Mesendoderm (in vitro differentiated cells): ENCODE measurements at regions not wholly inside any gene's neighbourhood (a gene's known extent, or its start where the extent isn't known, plus 50 kb on each side); places are given as distances from the start of the nearest gene placed in this dataset.

ENCODE experiments used
- DNase-seq: peaks from one replicate; pipeline ENCODE4 v3.0.0; 2013
- H2AK5ac ChIP-seq: 2 replicates; pipeline ENCODE4 v1.6.1; 2013; ENCODE audit warnings: low read length, inconsistent platforms
- H2BK120ac ChIP-seq: 2 replicates; pipeline ENCODE4 v1.6.1; 2013; ENCODE audit warnings: low read depth, mild to moderate bottlenecking, low read length, moderate library complexity, mixed read lengths
- H2BK15ac ChIP-seq: replicated peaks from 2 replicates; pipeline ENCODE4 v1.6.1; 2013; ENCODE audit warnings: low read depth, mild to moderate bottlenecking, moderate library complexity
- H2BK5ac ChIP-seq: 2 replicates; pipeline ENCODE4 v1.6.1; 2013; ENCODE audit warnings: low read length, inconsistent platforms
- H3K18ac ChIP-seq: 2 replicates; pipeline ENCODE4 v1.6.1; 2013; ENCODE audit warnings: mild to moderate bottlenecking, low read length, mixed read lengths
- H3K23ac ChIP-seq: one replicate; pipeline ENCODE4 v1.6.1; 2013; ENCODE audit warnings: low read length
- H3K27ac ChIP-seq: 2 replicates; pipeline ENCODE4 v1.5.1; 2013; ENCODE audit warnings: low read depth, mild to moderate bottlenecking, inconsistent platforms, low read length, moderate library complexity
- H3K27me3 ChIP-seq: 2 replicates; pipeline ENCODE4 v1.6.1; 2013; ENCODE audit warnings: low read length, control low read depth, mild to moderate bottlenecking, inconsistent platforms; ENCODE audit not compliant: insufficient read depth, poor library complexity
- H3K36me3 ChIP-seq: 2 replicates; pipeline ENCODE4 v1.6.1; 2013; ENCODE audit warnings: low read length, inconsistent platforms; ENCODE audit not compliant: control insufficient read depth, insufficient read depth
- H3K4ac ChIP-seq: one replicate; pipeline ENCODE4 v1.6.1; 2013; ENCODE audit warnings: low read depth, mild to moderate bottlenecking, low read length, moderate library complexity
- H3K4me1 ChIP-seq: 2 replicates; pipeline ENCODE4 v1.6.1; 2013; ENCODE audit warnings: low read depth, low read length, inconsistent platforms; ENCODE audit not compliant: control insufficient read depth
- H3K4me2 ChIP-seq: 2 replicates; pipeline ENCODE4 v1.6.1; 2013; ENCODE audit warnings: low read length
- H3K4me3 ChIP-seq: 2 replicates; pipeline ENCODE4 v1.5.1; 2013; ENCODE audit warnings: mild to moderate bottlenecking, low read length
- H3K56ac ChIP-seq: one replicate; pipeline ENCODE4 v1.6.1; 2013; ENCODE audit warnings: low read length
- H3K79me1 ChIP-seq: 2 replicates; pipeline ENCODE4 v1.6.1; 2013; ENCODE audit warnings: low read length, inconsistent platforms
- H3K79me2 ChIP-seq: 2 replicates; pipeline ENCODE4 v1.6.1; 2013; ENCODE audit warnings: mild to moderate bottlenecking, low read length; ENCODE audit not compliant: control insufficient read depth, insufficient read depth
- H3K9ac ChIP-seq: 2 replicates; pipeline ENCODE4 v1.6.1; 2013; ENCODE audit warnings: low read length, inconsistent platforms
- H4K5ac ChIP-seq: one replicate; pipeline ENCODE4 v1.6.1; 2013; ENCODE audit warnings: low read length
- H4K8ac ChIP-seq: one replicate; pipeline ENCODE4 v1.6.1; 2013; ENCODE audit warnings: low read depth, mild to moderate bottlenecking, control low read depth, low read length, moderate library complexity
- WGBS: extraction: QIAGEN DNeasy Blood & Tissue Kit; methylation state at CpG from one replicate; pipeline ENCODE4 v1.1.7; 2013; ENCODE audit warnings: low lambda C conversion rate, missing lambda C conversion rate; ENCODE audit not compliant: insufficient coverage; ENCODE audit errors: extremely low coverage; 5-methylcytosine and 5-hydroxymethylcytosine counted together

DNA sequence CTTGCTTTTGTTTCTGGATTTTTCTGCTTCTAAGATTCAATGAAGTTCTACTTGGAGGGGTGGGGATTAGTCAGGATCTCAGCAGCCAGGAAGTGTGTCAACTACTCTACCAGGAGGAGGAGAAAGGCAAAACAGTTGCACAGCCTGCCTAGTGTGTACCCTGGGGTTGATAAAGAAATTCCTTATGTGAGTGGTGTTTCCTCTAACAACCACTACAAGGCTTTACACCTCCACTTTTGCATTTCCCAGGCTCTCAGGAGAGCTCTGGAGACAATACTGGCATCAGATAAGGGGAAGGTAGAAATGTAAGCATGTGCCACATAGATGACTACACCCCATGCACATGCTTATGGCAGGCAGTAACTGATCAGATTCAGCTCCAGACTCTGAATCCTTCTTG is 174.6 kb downstream of the TOX3 start:
- Histone ChIP-seq H3K9ac (no peak overlapping the region), H4K8ac (no peak overlapping the region), H3K56ac (no peak overlapping the region), H2BK120ac (no peak overlapping the region), H3K27me3 (no peaks in the 10 kb centered on the region), H3K23ac (no peak overlapping the region), H3K36me3 (no peaks in the 10 kb centered on the region), H3K27ac (no peak overlapping the region), H3K79me2 (no peaks in the 10 kb centered on the region), H4K5ac (no peak overlapping the region), H3K4ac (no peak overlapping the region), H3K18ac (no peak overlapping the region), H3K4me2 (no peak overlapping the region), H2BK15ac (no peak overlapping the region), H3K4me3 (no peak overlapping the region), H2AK5ac (no peak overlapping the region), H2BK5ac (no peak overlapping the region), H3K79me1 (no peaks in the 10 kb centered on the region), H3K4me1 (no peaks in the 10 kb centered on the region)
- DNase-seq, result peak; percentile 55

DNA sequence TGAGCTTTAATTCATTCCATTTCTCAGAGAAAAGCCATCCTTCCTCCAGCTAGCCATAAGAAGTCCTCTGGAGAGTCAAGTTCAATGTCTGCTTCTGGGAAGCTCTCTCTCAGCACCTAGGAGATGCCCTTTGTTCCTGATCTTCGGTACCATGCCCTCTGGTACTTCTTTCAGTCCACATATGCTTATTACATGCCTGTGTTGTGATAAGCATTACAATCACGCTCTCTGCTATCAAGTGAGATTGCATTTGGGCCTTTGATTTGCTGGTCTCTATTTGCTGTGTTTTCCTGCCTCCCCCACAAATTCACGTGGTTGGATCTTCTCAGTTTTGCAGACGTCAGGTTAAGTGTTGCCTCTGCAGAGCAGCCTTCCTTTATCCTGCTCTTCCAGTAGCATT is 178.1 kb downstream of the TOX3 start:
- Histone ChIP-seq H3K18ac (no peak overlapping the region), H3K4me1 (no peaks in the 10 kb centered on the region), H4K8ac (no peak overlapping the region), H2BK15ac (no peak overlapping the region), H2BK5ac (no peak overlapping the region), H4K5ac (no peak overlapping the region), H3K27ac (no peak overlapping the region), H3K4me3 (no peak overlapping the region), H3K23ac (no peak overlapping the region), H2BK120ac (no peak overlapping the region), H3K4me2 (no peak overlapping the region), H3K27me3 (no peaks in the 10 kb centered on the region), H3K4ac (no peak overlapping the region), H3K79me2 (no peaks in the 10 kb centered on the region), H3K79me1 (no peaks in the 10 kb centered on the region), H2AK5ac (no peak overlapping the region), H3K56ac (no peak overlapping the region), H3K9ac (no peak overlapping the region), H3K36me3 (no peaks in the 10 kb centered on the region)
- no CpG with 5 or more reads among the region's 4 CpGs for WGBS
- peak; percentile 2 for DNase-seq

DNA sequence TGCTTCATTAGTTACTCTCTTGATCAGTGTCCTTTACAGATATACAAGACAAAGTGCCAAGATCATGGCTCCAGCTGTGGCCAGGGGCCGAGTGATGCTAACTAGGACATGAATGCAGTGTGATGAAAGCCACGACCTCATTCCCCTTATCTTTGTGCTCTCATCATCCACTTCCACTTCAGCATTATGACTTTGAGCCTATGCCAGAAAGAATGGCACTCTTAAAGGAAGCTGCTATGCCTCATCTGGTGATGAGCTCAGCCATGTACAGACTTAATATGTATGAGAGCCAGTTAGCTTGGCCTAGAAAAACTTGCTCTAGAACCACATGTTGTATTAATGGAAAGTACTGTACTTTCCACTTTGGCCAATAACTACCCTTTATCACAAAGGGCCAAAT is 179.1 kb downstream of the TOX3 start:
- DNase-seq, result no peak
- no peak overlapping the region for H2BK5ac ChIP-seq
- H3K18ac ChIP-seq, result no peak overlapping the region
- no peaks in the 10 kb centered on the region for H3K27me3 ChIP-seq
- no peak overlapping the region for H3K4me2 ChIP-seq
- no peaks in the 10 kb centered on the region for H3K79me1 ChIP-seq
- no peak overlapping the region for H4K8ac ChIP-seq
- H3K79me2 ChIP-seq, result no peaks in the 10 kb centered on the region
- H3K4ac ChIP-seq, result no peak overlapping the region
- no peak overlapping the region for H3K23ac ChIP-seq
- H2AK5ac ChIP-seq, result no peak overlapping the region
- no peaks in the 10 kb centered on the region for H3K36me3 ChIP-seq
- no peak overlapping the region for H3K27ac ChIP-seq
- no peak overlapping the region for H2BK120ac ChIP-seq
- H2BK15ac ChIP-seq, result no peak overlapping the region
- H3K56ac ChIP-seq, result no peak overlapping the region
- H4K5ac ChIP-seq, result no peak overlapping the region
- no peak overlapping the region for H3K4me3 ChIP-seq
- WGBS, result no CpG with 5 or more reads among the region's 2 CpGs
- H3K9ac ChIP-seq, result no peak overlapping the region
- no peaks in the 10 kb centered on the region for H3K4me1 ChIP-seq

DNA sequence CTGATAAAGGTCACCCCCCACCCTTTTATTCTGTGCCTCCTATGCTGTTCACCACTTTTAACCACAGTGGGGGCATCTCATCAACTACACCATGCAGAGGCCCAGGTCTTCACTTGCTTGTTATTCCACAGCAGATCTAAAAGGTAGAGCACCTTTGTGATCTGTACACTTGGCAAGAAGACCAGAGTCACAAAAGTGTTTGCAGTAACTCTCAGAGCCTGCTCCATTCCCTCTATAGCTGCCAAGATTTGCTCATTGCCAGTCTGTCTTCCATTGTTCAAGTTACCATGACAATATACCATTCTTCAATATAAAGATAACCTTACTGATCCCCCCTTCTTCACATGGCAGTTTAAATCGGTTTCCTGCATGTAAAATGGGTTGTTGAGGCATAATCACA is 180.0 kb downstream of the TOX3 start:
- H3K79me1 ChIP-seq, result no peaks in the 10 kb centered on the region
- no CpG with 5 or more reads among the region's 1 CpG for WGBS
- no peak overlapping the region for H3K27ac ChIP-seq

DNA sequence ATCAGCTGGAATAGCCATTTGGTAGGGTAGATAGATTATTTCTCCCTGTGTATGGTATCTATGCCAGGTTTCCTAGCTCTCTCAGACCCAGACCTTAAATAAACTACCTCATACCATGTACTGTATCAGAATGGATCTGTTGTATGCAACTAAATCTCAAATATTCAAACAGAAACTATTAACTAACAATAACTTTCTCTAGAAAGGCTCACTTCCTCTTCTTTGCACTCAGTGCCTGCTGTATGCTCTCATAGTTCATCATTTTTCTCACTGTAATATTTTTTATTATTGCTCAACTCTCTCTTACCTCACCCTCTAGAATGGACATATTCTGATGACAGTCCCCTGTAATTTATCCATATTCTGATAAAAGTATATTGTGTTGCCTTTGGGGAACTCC is 182.4 kb downstream of the TOX3 start:
- Histone ChIP-seq H4K8ac (no peak overlapping the region), H4K5ac (no peak overlapping the region), H3K4ac (no peak overlapping the region), H3K4me1 (no peaks in the 10 kb centered on the region), H3K27me3 (no peaks in the 10 kb centered on the region), H3K18ac (no peak overlapping the region), H3K27ac (no peak overlapping the region), H3K9ac (no peak overlapping the region), H3K79me1 (no peaks in the 10 kb centered on the region), H3K36me3 (no peaks in the 10 kb centered on the region), H3K56ac (no peak overlapping the region), H2BK120ac (no peak overlapping the region), H3K4me2 (no peak overlapping the region), H3K79me2 (no peaks in the 10 kb centered on the region), H3K23ac (no peak overlapping the region), H2BK15ac (no peak overlapping the region), H3K4me3 (no peak overlapping the region), H2AK5ac (no peak overlapping the region), H2BK5ac (no peak overlapping the region)
- no peak for DNase-seq

More for the DNA sequence above, 180.0 kb downstream of the TOX3 start:
- H3K36me3 ChIP-seq, result no peaks in the 10 kb centered on the region
- no peak overlapping the region for H3K23ac ChIP-seq
- no peak overlapping the region for H3K4me3 ChIP-seq
- no peak overlapping the region for H3K18ac ChIP-seq
- no peaks in the 10 kb centered on the region for H3K79me2 ChIP-seq
- no peak overlapping the region for H4K8ac ChIP-seq
- no peaks in the 10 kb centered on the region for H3K27me3 ChIP-seq
- no peak overlapping the region for H2BK15ac ChIP-seq
- no peak overlapping the region for H3K56ac ChIP-seq
- H2BK120ac ChIP-seq, result no peak overlapping the region
- no peak overlapping the region for H4K5ac ChIP-seq
- H3K4me1 ChIP-seq, result no peaks in the 10 kb centered on the region
- no peak overlapping the region for H2AK5ac ChIP-seq
- no peak for DNase-seq
- no peak overlapping the region for H3K9ac ChIP-seq
- no peak overlapping the region for H2BK5ac ChIP-seq
- no peak overlapping the region for H3K4ac ChIP-seq
- no peak overlapping the region for H3K4me2 ChIP-seq

GRCh38 chr16:52363082-52363481 is 183.9 kb downstream of the TOX3 start:
- no peak overlapping the region for H3K18ac ChIP-seq
- H3K4me3 ChIP-seq, result no peak overlapping the region
- H3K27ac ChIP-seq, result no peak overlapping the region
- no peak overlapping the region for H3K4ac ChIP-seq
- no peak overlapping the region for H2BK120ac ChIP-seq
- no CpG with 5 or more reads among the region's 4 CpGs for WGBS
- H3K9ac ChIP-seq, result no peak overlapping the region
- H3K4me2 ChIP-seq, result no peak overlapping the region
- no peaks in the 10 kb centered on the region for H3K36me3 ChIP-seq
- no peak overlapping the region for H4K8ac ChIP-seq
- no peaks in the 10 kb centered on the region for H3K4me1 ChIP-seq
- H3K79me1 ChIP-seq, result no peaks in the 10 kb centered on the region
- H2BK5ac ChIP-seq, result no peak overlapping the region
- no peak overlapping the region for H3K56ac ChIP-seq
- no peak overlapping the region for H4K5ac ChIP-seq
- H2BK15ac ChIP-seq, result no peak overlapping the region
- H3K27me3 ChIP-seq, result no peaks in the 10 kb centered on the region
- H3K23ac ChIP-seq, result no peak overlapping the region
- no peaks in the 10 kb centered on the region for H3K79me2 ChIP-seq
- DNase-seq, result no peak
- H2AK5ac ChIP-seq, result no peak overlapping the region
